OCI-M1 (cell line): ENCODE measurements at regions not wholly inside any gene's neighbourhood (a gene's known extent, or its start where the extent isn't known, plus 50 kb on each side); places are given as distances from the start of the nearest gene placed in this dataset.
A peak's percentile ranks its signal among the peaks of the same experiment; 100 is the strongest.

ENCODE experiments used
- DNase-seq: peaks from one replicate; lab custom pipeline; 2025; lab: John Stamatoyannopoulos, UW

DNA sequence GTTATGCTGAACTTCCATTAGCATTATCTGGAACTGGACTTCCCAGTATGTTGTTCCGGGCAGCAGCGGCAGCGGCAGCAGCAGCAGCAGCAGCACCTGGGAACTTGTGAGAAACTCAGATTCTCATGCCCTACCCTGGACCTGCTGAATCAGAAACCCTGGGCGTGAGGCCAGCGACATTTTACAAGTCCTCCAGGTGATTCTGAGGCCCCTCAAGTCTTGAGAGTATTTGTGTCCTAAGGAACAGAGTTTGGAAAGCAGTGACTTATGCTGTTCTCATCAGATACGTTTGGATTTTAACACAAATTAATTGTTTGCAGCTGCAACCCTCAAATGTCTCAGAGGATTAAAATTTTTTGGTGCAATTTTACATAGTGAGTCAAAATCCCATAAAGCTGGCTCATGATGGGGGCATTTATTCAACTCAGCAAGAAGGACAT is 157.2 kb upstream of the KAZN start:
- no peak for DNase-seq

DNA sequence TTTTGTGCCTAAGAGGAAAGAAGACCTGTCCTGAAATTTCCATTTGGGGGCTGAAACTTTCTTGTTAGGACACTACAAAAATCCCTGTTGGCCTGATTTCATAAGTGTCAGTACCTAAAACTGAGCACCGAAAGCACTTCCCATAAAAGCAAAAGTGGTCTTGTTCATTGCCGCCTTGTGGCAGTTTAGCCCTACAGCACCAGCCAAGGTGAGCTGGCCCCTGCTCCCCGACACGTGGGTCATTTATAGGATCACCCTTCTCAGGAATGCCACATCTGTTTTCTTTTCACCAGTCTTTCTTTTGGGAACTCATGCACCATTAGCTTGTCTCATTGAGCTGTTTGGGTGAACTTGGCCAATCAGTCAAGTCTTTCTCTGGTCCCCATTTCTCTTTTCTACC is 155.8 kb upstream of the KAZN start:
- DNase-seq, result no peak

- peak; percentile 61 for DNase-seq
Measured at GRCh38 chr1:14443164-14443787, 155.2 kb upstream of the KAZN start.

DNA sequence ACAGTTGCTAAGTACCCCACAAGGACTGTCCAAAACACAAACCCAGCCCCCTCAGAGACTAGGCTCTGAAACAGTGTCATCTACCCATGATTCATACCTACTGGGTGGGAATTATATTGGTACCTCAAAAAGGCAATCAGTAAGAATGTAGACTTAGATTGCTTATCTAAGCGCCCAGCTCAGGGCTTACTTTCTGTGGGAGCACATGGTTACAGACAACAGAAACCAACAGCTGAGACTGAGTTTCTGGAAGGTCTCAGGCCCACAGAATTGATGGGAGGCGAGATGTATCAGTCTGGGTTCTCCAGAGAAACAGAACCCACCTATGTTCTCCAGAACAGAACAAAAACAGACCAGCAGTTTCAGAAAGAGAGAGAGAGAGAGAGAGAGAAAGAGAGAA is 147.3 kb upstream of the KAZN start:
- DNase-seq, result no peak

GRCh38 chr1:14452551-14452950 is 145.9 kb upstream of the KAZN start:
- no peak for DNase-seq

GRCh38 chr1:14460173-14460572 is 138.3 kb upstream of the KAZN start:
- DNase-seq, result no peak

DNA sequence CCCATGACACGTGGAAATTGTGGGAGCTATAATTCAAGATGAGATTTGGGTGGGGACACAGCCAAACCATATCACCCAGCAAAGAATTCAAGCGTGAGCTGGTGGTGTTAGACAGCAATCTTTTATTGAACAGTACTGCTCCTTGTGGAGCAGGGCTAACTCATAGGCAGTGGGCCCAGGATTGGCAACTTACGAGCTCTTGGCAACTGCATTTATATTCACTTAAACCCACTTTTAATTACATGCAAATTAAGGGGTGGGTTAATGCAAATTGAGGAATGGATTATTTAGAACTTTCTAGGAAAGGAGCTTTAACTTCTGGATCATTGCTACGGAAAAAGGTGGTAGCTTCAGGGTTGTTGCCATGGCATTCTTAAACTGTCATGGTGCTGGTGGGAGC is 135.6 kb upstream of the KAZN start:
- no peak for DNase-seq

GRCh38 chr1:14466006-14466405 is 132.5 kb upstream of the KAZN start:
- no peak for DNase-seq

- no peak for DNase-seq
Measured at GRCh38 chr1:14467112-14467511, 131.4 kb upstream of the KAZN start.

DNA sequence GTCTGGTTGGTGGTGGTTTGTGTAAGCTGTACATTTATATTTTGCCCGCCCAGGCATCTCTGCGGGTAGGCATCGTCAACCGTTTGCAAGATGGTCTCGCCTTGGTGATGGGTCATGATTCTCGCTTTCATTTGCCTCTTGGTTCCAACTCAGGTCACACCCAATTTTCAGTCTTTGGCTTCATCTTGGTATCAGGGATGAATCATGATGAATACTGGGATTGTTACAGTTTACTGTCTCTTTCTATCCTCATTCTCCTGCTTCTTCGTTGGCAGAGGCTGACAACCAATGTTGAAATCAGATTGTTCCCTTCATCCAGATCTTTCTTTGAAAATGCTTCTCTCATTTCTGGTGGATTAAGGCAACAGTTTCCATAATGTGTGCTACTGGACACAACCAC is 129.7 kb upstream of the KAZN start:
- no peak for DNase-seq

- DNase-seq, result no peak
Measured at GRCh38 chr1:14470802-14471201, 127.7 kb upstream of the KAZN start.

DNA sequence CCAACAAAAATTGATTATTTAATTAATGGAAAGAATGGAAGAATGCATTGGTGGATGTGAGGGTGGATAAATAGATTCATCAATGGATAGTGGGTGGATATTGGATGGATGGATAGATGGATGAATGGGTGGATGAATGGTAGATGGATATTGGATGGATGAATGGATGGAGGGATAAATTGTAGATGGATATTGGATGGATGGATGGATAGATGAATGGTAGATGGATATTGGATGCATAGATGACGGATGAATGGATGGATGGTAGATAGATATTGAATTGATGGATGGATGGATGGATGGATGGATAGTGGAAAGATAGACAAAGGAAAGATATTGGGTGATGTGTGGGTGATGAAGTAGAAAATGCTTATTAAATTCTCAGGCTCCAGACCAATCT is 123.6 kb upstream of the KAZN start:
- no peak for DNase-seq

DNA sequence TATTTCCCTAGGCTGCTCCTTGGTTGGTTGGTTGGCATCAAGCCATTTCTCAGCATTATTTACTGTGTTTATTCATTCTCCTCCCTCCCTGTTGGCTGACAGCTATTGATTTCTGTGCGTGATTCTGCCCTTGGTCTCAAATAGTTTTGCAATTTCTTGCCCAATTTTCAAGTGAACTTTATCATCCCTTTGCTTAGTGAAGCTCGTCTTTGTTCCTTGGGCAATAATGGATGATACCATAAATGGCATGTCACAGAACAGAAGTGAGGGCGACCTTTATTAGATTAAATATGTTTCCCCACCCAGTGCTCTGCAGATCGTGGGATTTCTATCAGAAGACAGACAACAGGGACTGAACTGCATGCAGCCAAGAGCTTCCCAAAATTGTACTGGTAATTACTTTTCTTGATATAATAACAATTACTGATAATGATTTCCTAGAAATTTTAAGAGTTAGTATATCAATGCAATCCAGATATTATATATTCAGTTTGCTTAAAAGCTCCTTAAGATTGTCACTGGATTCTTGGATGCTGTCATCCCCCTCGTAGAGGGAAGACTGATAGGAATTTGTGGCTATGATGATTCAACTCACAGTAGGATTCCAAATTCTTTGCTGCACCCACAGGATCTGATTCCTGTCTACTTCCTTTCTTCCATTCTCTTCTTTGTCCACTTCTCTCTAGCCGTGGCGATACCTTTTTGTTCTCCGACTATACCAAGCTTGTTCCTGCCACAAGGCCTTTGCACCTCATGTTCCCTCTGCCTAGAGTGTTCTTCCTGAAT is 122.1 kb upstream of the KAZN start:
- DNase-seq, result no peak

DNA sequence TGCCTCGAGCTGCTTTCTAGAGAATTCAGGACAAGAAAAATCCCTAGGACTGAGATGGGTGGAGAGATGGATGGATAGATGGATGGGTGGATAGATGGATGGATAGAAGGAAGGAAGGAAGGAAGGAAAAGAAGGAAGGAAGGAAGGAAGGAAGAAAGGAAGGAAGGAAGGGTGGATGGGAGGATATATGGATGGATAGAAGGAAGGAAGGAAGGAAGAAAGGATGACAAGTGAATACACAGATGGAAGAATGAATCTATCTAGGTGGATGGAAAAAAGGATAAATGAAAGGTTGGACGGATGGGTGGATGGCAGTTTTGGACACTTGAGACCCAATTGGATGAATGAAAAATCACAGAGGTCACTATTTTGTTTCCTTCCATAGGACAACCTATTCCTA is 120.4 kb upstream of the KAZN start:
- DNase-seq, result no peak

- peak; percentile 39 for DNase-seq
Measured at GRCh38 chr1:14479865-14480264, 118.6 kb upstream of the KAZN start.

GRCh38 chr1:14482784-14483450 is 115.6 kb upstream of the KAZN start:
- no peak for DNase-seq

GRCh38 chr1:14485285-14485684 is 113.2 kb upstream of the KAZN start:
- DNase-seq, result no peak

- DNase-seq, result no peak
Measured at GRCh38 chr1:14486401-14487201, 111.9 kb upstream of the KAZN start.

- no peak for DNase-seq
Measured at GRCh38 chr1:14487671-14488070, 110.8 kb upstream of the KAZN start.

- no peak for DNase-seq
Measured at GRCh38 chr1:14494911-14495310, 103.6 kb upstream of the KAZN start.

DNA sequence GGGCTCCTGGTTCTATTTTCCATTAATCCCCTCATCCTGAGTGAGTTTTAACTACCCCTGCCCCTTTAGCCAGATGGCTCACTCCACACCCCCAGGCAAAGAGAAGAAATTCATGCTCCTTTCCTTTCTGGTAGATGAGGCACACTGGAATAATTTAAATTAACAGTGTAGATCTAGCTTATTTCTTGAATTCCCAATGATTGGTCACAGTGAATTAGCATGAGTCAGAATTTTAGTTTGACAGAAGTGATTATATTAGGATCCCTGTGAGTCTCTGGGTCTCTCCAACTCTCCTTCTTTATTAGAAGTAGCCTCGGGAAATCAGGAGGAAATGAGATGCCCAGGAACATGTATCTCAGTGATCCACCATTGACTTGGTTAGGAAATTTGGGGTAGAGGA is 103.1 kb upstream of the KAZN start:
- no peak for DNase-seq

DNA sequence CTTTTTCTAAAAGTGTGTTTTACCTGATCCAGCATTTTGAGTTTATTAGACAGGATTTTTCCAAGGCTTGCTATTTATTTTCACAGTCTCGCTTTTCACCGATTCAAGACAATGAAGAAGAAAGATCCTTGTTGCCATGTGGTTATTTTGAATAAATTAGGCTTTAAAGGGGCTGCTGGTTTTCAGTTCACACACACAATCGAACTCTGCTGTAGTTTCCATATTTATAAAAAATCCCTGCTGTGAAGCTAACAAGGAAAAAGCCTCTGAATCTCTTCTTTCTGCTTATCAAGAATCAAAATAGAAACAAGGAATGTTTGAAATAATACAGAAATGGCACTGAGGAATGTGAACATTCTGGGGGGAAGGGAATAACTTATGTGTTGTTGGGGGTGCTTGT is 102.5 kb upstream of the KAZN start:
- DNase-seq, result no peak
